OCI-LY3 (cell line): ENCODE measurements at regions not wholly inside any gene's neighbourhood (a gene's known extent, or its start where the extent isn't known, plus 50 kb on each side); places are given as distances from the start of the nearest gene placed in this dataset.
A peak's percentile ranks its signal among the peaks of the same experiment; 100 is the strongest.

Experiments
- H2AFZ ChIP-seq: fragments of 200-600, 300-600 bp; shearing (Covaris generic); 2 replicates; pipeline ENCODE4 v1.6.0; 2014; ENCODE audit warnings: antibody characterized with exemption, low read depth, low read length
- H3K27ac ChIP-seq: fragments of 200-600, 300-600 bp; sonication (generic); 2 replicates; pipeline ENCODE4 v1.5.1; 2014; ENCODE audit warnings: mild to moderate bottlenecking, low read length, moderate library complexity, mixed read lengths
- H3K27me3 ChIP-seq: fragments of 200-600, 300-600 bp; sonication (generic); 2 replicates; pipeline ENCODE4 v1.6.1; 2014; ENCODE audit warnings: low read depth, low read length, mixed read lengths
- H3K36me3 ChIP-seq: fragments of 200-600, 300-600 bp; sonication (generic); replicated peaks from 2 replicates; pipeline ENCODE3; 2014; ENCODE audit warnings: low read depth, low read length, mixed read lengths
- H3K4me1 ChIP-seq: fragments of 300-600, 200-600 bp; sonication (generic); 2 replicates; pipeline ENCODE4 v1.6.1; 2014; ENCODE audit warnings: low read length, mixed read lengths
- H3K4me2 ChIP-seq: fragments of 200-600, 300-600 bp; sonication (generic); 2 replicates; pipeline ENCODE4 v1.6.1; 2014; ENCODE audit warnings: low read length, mixed read lengths
- H3K4me3 ChIP-seq: fragments of 300-600, 200-600 bp; sonication (generic); 2 replicates; pipeline ENCODE4 v1.5.1; 2014; ENCODE audit warnings: antibody characterized with exemption, mild to moderate bottlenecking, low read length, moderate library complexity
- H3K79me2 ChIP-seq: fragments of 300-600, 200-600 bp; shearing (Covaris generic); 2 replicates; pipeline ENCODE4 v1.6.1; 2014; ENCODE audit warnings: mild to moderate bottlenecking, low read length, mixed read lengths
- H3K9ac ChIP-seq: fragments of 300-600, 200-600 bp; shearing (Covaris generic); 2 replicates; pipeline ENCODE4 v1.6.0; 2014; ENCODE audit warnings: mild to moderate bottlenecking, low read length, moderate library complexity
- H3K9me3 ChIP-seq: fragments of 200-600, 300-600 bp; shearing (Covaris generic); 2 replicates; pipeline ENCODE4 v1.6.1; 2014; ENCODE audit warnings: low read length, mixed read lengths; ENCODE audit not compliant: insufficient read depth
- H4K20me1 ChIP-seq: fragments of 200-600, 300-600 bp; sonication (generic); 2 replicates; pipeline ENCODE4 v1.6.1; 2016; ENCODE audit warnings: low read length, mixed read lengths; ENCODE audit not compliant: insufficient read depth
- CTCF ChIP-seq: fragments of 200-600, 300-600 bp; sonication (generic); IDR thresholded peaks from 2 replicates; pipeline ENCODE4 v1.5.1; 2014; ENCODE audit warnings: antibody characterized with exemption, low read length, low read depth
- EZH2phosphoT487 ChIP-seq: fragments of 200-600 bp; shearing (Covaris generic); IDR thresholded peaks from 2 replicates; pipeline ENCODE4 v1.6.1; 2018; ENCODE audit warnings: antibody characterized with exemption, mixed run types, low read depth

GRCh38 chr17:36705283-36705795 lies 104.0 kb downstream of the MRM1 start:
- Histone ChIP-seq H3K9ac (no peak overlapping the region), H3K27ac (no peak overlapping the region), H3K4me2 (no peak overlapping the region), H3K4me3 (no peak overlapping the region), H3K27me3 (peaks cover 16% of the 10 kb centered on the region), H3K9me3 (no peaks in the 10 kb centered on the region), H3K79me2 (no peaks in the 10 kb centered on the region), H3K4me1 (no peaks in the 10 kb centered on the region), H4K20me1 (no peaks in the 10 kb centered on the region), H2AFZ (no peak overlapping the region), H3K36me3 (no peaks in the 10 kb centered on the region)
- no peak for TF ChIP-seq EZH2phosphoT487
- TF ChIP-seq CTCF = no peak

GRCh38 chr17:36705874-36706731 lies 104.7 kb downstream of the MRM1 start:
- H3K79me2 ChIP-seq = no peaks in the 10 kb centered on the region
- H3K9ac ChIP-seq = no peak overlapping the region
- H2AFZ ChIP-seq = no peak overlapping the region
- peaks cover 12% of the 10 kb centered on the region; the same call in 1 of the 2 replicates for H3K27me3 ChIP-seq
- no peak overlapping the region for H3K4me2 ChIP-seq
- H3K4me1 ChIP-seq = no peaks in the 10 kb centered on the region
- H3K36me3 ChIP-seq = no peaks in the 10 kb centered on the region
- no peak overlapping the region for H3K4me3 ChIP-seq
- TF ChIP-seq EZH2phosphoT487 = no peak
- TF ChIP-seq CTCF = peak; percentile 72
- H4K20me1 ChIP-seq = no peaks in the 10 kb centered on the region
- H3K9me3 ChIP-seq = no peaks in the 10 kb centered on the region
- no peak overlapping the region for H3K27ac ChIP-seq

GRCh38 chr17:36707904-36708303 lies 106.5 kb downstream of the MRM1 start:
- no peak overlapping the region for H2AFZ ChIP-seq
- H3K4me1 ChIP-seq = no peaks in the 10 kb centered on the region
- TF ChIP-seq CTCF (no peak), EZH2phosphoT487 (no peak)
- no peaks in the 10 kb centered on the region for H3K9me3 ChIP-seq
- H3K27ac ChIP-seq = no peak overlapping the region
- H3K79me2 ChIP-seq = no peaks in the 10 kb centered on the region
- no peaks in the 10 kb centered on the region for H3K36me3 ChIP-seq
- H3K4me2 ChIP-seq = no peak overlapping the region
- no peaks in the 10 kb centered on the region for H4K20me1 ChIP-seq
- no peak overlapping the region for H3K9ac ChIP-seq
- H3K27me3 ChIP-seq = peaks cover 22% of the 10 kb centered on the region
- H3K4me3 ChIP-seq = no peak overlapping the region

GRCh38 chr17:36714789-36715188 lies 113.4 kb downstream of the MRM1 start:
- Histone ChIP-seq H2AFZ (no peak overlapping the region), H3K79me2 (no peaks in the 10 kb centered on the region), H3K27me3 (peaks cover 31% of the 10 kb centered on the region), H3K36me3 (no peaks in the 10 kb centered on the region), H3K27ac (no peak overlapping the region), H3K4me3 (no peak overlapping the region), H4K20me1 (no peaks in the 10 kb centered on the region), H3K9me3 (no peaks in the 10 kb centered on the region), H3K4me2 (no peak overlapping the region), H3K9ac (no peak overlapping the region), H3K4me1 (peaks cover 2% of the 10 kb centered on the region; the same call in 1 of the 2 replicates)
- no peak for TF ChIP-seq EZH2phosphoT487
- TF ChIP-seq CTCF = no peak
